ENCODE measurements at regions not wholly inside any gene's neighbourhood (a gene's known extent, or its start where the extent isn't known, plus 50 kb on each side); places are given as distances from the start of the nearest gene placed in this dataset.

DNA sequence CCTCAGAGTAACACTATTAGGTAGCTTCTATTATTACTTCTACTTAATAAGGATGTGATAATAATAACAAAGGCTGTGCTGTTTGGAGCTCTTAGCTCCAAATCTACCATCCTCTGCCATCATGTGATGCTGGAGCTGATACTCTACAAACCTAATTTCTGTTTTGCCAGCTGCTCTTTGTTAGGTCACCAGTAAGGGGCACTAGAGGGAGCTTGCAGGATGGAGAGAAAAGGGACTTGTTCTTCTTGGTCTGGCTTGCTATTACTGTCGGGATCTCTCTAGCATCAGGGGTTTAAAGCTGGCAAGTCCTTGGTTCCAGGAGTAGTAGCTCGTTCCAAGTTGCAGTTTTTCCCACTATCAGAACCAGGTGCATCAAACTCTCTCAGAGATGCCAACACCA lies 194.9 kb upstream of the KBTBD8 start:
- no peak for DNase-seq (ENCODE audit: low spot score)

DNA sequence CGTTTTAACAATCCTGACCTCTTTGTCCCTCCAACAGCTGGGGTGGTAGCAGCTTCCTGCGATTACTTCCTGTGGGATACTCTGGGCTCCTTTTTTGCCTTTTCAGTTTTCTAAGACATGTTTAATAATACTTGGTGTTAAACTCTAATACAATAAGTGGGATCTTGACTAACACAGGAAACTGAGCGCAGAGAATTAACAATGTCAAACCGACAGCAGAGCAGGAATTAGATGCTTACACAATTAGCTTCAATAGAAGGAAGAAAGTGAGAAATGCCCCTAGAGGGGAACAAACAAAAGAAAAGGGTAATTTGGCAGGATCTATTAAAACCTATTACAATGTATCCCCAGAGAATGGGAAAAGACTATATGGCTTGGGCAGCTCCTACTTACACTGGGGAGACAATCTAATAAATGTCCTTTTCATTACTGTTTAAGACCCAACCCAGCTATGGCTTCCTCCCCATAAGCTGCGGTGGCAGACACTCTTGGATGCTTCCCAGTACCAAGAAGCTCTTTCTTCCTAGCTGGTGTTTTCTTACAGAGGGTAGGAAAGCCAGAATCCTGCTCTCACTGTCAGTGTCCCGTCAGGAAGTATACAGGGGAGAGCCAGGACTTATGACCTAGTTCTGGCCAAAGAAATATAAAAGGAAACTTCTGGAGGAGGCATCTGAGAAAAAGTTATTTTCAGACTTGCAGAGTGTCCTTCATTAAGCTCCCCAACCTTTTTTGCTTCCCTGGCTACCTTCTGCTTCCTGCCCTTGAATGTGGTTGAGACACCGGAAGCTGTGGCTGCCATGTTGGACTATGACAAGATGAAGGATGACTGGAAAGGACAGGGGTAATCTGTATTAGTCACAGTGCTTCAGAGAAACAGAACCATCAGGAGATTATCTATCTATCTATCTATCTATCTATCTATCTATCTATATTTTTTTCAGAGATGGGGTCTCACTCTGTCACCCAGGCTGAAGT lies 194.1 kb upstream of the KBTBD8 start:
- DNase-seq (ENCODE audit: low spot score) = no peak

DNA sequence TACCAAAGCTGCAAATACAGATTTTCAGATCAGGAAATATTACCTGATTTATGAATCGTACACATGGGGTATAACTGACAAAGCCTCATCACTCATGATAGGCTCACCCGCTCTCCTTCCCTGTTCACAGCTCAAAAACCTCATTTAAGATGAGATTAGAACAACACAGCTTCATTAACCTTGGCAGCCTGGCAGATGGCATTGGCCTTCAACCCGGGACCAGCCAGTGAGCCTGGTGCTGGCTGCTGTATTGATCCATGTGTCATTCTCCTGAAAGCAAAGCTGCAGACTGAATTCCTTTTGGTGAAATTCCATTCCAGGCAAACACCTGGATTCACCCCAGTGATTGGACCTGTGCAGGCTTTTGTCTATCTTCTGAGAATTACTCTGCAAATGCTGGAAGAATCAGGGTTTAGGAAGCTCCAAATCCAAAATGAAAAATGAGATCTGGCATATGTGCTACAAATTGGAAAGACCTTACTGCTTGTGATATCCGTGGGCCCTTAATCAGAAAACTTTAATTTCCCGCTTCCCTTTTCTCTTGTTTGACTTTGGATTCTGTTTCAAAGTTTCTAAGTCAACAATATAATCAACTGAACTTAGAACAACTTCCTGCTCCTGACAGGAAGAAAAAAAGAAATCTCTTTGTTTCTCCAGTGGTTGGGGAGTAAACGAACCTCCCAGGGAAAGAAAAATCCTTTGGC lies 189.1 kb upstream of the KBTBD8 start:
- DNase-seq (ENCODE audit: low spot score) = no peak

DNA sequence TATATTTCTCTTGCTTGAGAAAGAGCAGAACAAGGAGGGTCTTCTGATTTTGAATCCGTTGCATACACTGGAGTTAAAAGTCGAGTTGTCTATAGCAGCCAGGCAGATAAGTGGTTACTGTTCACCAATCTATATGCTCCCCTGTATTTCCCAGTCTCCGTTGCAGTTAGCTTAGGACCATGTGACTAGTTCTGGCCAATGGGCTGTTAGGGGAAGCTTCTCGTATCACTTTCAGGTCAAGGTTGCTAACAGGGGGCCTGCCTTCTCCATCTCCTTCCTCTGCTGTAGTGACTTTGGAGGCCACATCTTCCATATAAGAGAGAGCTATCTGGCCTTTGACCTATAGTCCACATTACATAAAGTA lies 188.5 kb upstream of the KBTBD8 start:
- no peak for DNase-seq (ENCODE audit: low spot score)

DNA sequence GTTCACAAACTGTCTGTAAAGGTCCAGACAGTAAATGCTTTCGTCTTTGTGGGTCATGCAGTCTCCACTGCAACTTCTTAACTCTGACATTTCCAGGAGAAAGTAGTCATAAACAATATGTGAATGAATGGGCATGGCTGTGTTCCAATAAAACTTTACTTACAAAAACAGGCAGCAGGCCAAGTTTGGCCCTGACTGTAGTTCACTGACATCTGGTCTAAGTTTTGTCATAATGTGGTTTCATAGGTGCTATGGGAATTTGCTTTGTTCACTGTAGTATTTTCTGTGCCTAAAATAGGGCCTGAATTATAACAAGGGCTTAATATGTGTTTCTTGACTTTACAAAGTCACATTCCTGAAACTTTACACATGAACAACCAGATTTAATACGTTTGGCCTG lies 186.0 kb upstream of the KBTBD8 start:
- DNase-seq (ENCODE audit: low spot score) = no peak

DNA sequence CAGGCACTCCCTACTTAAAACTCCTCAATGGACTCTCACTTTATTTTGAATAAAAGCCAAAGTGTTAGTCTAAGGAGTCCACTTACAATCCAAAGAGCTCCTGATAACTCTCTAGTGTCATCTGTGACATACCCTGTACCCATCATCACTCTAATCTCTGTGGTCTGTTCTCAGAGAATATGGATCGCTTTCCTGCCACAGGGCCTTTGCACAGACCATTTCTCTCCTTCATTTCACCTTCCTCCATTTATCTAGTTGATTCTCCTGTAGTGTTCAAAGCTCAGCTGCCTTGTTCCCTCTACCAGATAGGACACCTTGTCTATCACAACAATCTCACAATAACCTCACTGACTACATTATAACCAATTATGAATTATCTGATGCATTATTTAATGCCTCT lies 185.4 kb upstream of the KBTBD8 start:
- no peak for DNase-seq (ENCODE audit: low spot score)

DNA sequence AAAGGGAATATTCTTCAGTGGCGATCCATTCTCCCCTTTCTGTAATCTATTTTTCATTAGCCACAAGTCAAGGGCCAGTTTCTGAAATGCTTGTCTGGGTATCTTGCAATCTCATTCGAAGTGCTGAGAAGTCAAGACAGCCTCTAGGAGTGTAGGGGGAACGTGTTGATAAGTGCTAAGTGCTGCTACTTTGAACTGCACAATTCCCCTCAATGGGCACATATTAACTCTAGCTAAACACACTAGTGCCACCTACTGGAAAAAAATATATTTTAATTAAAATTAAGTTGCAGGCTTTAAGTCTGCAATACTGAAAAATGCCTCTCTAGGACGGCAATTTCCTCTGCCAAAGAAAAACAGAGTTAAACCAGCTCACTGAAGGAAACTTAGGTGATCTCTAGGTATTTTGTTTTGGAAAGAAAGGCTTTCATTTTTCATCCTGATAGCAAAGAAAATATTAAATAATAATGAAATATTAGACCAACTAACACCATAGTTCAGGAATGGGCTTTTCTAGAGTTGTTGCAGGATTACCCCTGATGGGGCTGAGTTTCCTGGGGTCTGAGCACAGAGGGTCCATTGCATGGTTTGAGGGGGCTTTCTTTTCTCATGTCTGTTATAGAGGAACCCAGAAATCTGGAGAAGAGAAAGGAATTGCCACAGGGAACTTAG lies 181.9 kb upstream of the KBTBD8 start:
- peak; percentile 70 for DNase-seq (ENCODE audit: low spot score)

DNA sequence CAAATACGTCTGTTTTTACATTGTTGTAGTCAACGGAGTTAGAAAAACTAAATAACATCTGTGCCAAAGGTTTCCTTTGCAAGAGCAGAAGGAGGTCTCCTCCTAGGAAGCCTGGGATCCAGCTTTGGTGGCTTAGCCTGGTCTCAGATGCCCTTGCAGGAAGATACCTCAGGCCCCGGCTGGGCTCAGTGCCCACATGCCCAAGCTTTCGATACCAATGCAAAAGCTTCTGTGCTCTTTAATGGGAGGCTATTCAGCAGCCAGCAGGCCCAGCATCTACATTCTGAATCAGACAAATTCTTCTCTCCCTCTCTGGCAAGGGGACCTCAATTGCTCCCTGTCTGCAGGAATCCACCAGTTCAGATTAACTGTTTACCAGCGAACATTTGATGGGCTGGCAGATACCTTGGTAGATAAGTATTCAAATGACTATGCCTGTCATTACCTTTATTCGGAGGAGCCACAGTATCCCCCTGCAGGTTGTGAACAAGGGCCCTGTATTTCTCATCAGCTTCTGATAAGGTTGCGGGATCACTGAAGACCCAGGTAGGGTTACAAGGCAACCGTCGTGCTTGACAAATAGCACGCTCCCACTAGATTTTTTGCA lies 180.1 kb upstream of the KBTBD8 start:
- no peak for DNase-seq (ENCODE audit: low spot score)

DNA sequence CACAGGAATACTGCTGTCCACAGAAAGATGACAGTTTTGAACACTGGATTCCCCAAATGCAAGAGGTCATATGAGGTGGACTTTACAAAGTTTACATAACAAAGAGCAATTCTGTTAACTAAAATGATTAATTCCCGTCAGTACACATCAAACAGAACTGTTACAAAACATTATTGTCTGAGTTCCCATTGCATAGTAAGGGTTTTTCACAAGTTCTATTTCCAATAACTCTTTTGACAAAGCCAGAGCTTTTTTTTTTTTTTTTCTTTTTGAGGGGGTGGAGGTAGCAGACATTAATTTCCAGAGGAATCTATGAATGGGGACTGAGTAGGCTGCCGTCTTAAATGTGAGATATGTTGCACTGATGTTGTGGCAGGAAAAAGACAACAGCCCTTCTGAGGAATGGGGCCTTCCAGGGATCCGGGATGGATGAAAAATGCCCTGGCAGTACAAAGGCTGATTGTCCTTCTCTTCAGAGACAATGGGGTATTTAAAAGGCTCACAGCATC lies 178.1 kb upstream of the KBTBD8 start:
- DNase-seq (ENCODE audit: low spot score) = no peak

DNA sequence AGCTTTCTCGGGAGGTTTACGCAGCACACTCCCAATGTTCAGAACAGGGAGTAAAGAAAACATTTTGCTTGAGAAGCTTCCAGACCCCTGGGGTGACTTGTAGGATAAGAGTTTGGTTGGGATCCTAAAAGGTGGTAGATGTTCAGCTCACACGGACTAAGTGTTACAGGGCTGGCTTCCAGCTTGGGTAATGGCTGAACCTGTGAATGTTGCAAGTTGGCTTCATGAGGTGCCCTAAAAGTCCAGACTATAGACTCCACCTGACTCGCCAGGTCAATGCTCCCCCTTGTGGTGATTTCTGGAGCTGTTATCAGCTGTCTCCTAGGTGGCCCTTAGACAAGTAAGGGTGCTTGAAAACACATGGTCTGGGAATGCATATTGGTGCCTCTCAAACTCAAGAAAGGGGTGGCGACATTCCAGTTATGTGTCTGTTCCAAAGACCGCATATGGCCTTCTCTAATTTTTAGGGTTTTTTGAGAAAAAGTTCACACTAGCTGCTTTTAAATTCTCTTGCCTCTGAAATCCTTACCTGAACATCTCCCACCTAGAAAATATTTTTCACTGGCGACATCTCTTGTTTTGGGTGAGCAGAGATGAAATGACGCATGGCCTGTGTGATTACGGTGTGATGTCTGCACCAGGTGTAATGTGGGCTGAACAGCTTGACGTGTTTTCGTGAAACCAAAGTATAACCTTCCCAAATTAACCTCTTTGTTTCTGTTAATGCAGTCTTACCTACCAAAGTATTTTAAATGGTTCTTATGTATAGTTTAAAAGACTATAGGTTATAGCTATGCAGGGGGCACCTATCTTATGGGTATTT lies 175.7 kb upstream of the KBTBD8 start:
- peak; percentile 23 for DNase-seq (ENCODE audit: low spot score)

DNA sequence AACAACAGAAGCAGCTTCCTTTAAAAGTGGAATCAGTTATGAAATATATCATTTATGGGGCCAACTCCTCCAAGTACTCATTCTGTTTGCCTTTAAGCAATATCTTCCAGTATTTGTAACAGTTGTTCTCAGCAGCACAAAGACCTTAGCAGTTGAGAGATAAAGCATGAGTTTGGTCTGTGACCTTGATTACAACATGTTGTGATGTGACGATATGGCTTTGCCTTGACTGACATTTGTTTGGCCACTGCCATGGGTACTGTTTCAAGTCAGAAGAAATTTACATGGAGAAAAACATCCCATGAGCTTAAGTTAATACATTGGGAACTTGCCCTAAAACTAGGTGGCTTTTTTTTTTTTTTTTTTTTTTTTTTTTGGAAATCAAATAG lies 175.1 kb upstream of the KBTBD8 start:
- DNase-seq (ENCODE audit: low spot score) = no peak

DNA sequence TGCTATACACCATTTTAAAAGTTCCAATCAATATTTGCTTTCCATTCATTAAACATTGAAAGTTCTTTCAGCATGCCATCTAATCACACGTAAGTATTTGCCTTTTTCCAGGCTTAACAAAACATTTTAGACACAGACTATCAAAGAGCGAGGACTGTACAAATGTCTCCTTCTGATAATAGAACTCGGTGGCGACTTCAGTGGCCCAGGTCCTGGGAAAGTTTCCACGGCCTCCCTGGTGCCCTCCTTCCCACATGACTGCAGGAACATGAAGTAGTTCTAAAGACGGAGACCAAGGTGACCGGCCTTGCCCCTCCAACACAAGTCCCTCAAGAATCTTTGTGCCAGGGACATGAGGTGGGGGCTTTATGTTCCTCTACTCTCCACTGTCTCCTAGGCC lies 174.6 kb upstream of the KBTBD8 start:
- DNase-seq (ENCODE audit: low spot score) = no peak

DNA sequence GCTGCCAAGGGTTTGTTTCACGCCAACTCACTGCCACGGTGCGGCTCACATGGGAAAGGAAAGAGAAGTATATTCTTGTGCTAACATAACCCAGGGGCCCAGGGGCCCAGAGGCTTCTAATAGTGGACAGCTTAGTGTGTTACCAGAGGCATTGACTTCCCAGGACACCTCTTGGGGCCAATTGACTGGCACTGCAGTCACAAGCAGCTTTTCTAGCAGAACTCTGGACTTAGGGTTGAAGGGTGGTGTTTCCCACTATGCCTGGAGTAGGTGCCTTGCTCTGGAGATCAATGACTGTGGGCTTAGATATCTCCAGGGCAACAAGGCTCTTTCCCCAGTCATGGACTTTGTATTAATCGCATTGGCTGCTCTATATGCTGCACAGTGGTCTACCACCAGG lies 172.7 kb upstream of the KBTBD8 start:
- DNase-seq (ENCODE audit: low spot score) = no peak

DNA sequence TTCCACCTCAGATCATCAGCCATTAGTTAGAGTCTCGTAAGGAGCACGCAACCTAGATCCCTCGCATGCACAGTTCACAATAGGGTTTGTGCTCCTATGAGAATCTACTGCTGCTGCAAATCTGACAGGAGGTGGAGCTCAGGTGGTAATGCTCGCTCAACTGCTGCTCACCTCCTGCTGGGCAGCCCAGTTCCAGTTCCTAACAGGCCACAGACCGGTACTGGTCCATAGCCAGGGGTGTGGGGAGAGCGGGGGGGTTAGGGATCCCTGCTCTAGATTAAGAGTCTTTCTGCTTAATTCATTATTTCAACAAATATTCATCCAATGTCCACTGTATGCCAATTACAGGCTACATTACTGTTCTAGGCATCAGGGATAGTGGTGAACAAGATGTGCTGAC lies 170.4 kb upstream of the KBTBD8 start:
- no peak for DNase-seq (ENCODE audit: low spot score)

DNA sequence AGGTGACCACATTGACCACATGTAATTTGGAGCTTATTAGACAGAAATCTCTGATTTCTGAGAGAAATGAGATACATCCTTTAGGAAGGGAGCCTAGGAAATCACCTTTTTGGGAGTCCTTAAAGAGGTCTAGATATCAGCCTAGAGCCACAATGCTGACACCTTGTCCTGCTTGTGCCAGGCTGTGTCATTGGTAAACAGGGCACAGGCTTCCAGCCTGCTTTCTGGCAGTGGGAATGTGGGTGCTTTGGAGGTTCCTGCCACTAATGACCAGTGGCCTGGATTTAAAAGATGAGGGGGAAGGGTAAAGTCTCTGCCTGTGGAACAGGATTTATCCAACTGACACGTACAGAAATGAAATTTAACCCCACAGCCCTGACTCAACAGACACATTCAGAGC lies 169.8 kb upstream of the KBTBD8 start:
- DNase-seq (ENCODE audit: low spot score) = no peak

DNA sequence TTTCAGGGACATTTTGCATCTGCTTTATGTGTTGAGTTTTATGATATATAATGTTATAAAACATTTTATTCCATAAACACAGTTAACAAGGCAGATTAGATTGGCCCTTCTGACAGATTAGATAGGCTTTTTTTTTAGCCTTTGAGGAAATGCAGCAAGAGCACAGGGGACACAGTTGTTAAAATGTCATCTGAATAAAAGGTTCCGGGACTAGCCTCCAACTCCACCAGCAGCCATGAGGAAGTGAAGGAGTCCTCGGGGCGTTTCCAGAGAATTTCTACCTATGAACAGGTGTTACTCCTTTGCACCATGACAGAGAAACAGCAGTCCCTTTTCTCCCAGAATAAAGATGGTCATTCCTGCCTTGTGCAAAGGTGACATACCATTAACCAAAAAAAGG lies 167.8 kb upstream of the KBTBD8 start:
- no peak for DNase-seq (ENCODE audit: low spot score)

DNA sequence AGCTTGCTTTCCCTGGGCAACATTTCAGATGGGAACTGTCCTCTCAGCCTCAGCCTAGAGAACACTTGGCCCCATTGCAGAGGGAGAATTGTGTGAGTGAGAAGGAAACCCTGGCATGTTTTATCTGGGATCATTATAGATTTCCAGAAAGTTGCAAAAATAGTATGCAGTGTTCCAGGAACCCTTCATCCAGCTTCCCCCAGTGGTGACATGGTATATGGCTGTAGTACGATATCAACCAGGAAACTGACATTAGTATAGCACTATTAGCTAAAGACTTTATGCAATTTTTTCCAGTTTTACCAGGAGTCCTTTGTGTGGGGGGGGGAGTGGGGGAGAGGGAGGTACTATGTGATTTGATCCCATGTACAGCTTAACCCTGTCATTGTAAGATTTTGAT lies 166.2 kb upstream of the KBTBD8 start:
- no peak for DNase-seq (ENCODE audit: low spot score)

DNA sequence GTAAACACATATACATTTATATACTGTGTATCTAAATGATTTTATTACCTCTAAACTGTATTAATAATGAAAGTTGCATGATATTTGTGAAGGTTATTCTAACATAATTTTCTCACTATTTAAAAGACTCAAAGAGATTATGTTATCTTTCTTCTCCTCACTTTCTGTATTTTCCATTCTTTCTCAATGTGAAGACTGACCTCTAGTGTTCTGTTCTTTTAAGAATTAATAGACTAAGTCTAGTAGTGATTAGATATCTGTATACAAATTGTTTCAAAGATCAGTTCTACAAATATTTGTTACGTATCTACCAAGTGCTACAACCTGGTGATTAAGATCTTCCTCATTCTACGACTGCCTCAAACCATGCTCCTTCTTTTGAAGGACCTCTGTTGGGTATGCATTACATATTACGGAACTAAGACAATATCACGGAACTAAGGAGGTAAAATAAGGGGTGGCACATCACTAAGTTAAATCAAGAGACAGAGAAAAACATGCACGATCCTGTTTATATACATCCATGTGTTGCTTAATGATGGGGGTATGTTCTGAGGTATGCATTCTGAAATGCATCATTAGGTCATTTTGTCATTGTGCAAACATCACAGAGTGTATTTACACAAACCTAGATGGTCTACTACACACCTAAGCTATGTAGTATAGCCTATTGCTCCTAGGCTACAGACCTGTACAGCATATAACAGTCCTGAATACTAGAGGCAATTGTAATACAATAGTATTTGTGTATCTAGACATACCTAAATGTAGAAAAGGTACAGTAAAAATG lies 161.5 kb upstream of the KBTBD8 start:
- peak; percentile 31 for DNase-seq (ENCODE audit: low spot score)

DNA sequence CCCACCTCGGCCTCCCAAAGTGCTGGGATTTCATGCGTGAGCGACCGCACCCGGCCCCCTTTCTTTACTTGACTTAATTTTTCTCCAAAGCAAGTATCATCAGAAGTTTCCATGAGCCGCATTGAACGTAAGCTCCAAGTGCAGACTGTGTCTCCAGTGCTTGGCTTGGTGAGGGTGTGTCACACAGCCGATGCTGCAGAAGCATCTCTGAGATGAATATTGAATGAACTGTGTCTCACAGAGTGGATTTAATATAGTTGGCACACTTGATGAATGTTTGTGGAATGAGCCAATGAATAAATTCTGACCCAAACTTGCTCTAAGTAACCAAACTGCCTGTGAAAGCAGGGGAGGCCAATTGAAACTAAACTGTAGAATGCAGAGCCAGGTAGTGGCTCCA lies 159.4 kb upstream of the KBTBD8 start:
- no peak for DNase-seq (ENCODE audit: low spot score)

DNA sequence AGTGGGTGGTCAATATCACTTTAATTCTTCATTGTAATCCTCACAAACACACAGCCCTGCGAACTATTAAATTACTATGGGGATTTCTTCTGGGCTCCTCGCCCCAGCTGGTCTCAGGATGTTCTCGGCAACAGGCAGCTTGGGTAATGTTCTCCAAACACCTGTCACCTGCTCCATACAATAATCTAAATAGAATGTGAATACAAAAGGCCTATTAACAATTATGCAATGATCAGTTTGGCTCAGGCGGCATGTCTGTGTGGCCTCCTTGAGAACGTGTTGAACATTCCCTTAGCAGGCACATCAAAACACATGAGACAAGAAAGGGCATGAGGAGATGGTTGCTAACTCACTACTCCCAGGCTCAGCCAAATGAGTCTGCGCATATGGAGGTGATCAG lies 158.6 kb upstream of the KBTBD8 start:
- DNase-seq (ENCODE audit: low spot score) = no peak
